Brain pericyte (primary cell): ENCODE measurements at regions not wholly inside any gene's neighbourhood (a gene's known extent, or its start where the extent isn't known, plus 50 kb on each side); places are given as distances from the start of the nearest gene placed in this dataset.

Experiments
- DNase-seq: peaks from one replicate; pipeline ENCODE4 v3.0.0-alpha.2; 2012; ENCODE audit warnings: low read depth, low spot score

DNA sequence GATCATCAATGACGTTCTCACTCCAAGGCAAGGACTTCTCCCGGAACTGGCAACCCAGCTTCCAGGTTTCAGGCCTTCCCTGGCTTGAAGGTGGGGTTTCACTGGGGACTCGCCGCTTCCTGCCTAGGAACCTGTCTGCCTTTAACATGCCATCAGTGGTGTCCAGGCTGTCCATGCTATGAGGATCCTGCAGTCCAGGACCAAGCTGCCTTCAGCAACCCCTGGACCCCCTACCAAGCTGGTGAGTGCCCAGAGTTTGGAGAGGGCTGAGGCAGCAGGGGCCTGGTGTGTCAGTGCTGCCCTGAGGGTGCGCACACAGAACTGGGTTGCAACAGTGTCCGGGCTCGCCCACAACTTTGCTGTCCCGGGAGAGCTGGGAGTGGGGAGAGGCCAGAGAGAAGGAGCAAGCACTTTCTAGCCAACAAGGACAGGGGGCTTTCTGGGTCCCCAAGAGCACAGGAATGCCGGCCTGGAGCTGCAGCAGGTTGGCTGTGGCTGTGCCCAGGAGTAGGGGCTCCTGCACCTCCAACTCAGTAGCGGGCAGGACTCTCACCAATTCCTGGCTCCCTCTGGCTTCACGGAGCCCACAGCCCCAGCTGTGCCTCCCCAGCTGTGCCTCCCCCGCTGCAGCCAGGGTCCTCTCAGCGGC lies 1563.2 kb upstream of the MIR17HG start:
- no peak for DNase-seq

DNA sequence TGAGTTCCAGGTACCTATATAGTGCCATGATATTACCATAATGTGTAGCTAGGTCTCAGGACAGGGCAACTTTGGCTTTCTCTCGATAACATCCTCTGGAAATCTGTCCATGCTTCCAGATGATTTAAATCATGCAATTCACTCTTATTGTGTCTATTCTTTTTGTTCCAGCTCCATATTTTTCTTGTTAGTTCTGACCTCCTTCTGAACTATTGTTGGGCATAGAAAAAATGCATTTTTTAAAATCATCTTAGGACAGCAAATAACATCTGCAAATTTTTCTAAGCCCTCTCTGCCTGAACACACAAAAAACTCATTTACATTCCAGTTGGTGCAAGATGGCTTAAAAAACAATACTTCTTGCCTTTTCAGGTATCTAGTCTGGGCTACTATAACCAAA lies 1561.0 kb upstream of the MIR17HG start:
- DNase-seq, result no peak

DNA sequence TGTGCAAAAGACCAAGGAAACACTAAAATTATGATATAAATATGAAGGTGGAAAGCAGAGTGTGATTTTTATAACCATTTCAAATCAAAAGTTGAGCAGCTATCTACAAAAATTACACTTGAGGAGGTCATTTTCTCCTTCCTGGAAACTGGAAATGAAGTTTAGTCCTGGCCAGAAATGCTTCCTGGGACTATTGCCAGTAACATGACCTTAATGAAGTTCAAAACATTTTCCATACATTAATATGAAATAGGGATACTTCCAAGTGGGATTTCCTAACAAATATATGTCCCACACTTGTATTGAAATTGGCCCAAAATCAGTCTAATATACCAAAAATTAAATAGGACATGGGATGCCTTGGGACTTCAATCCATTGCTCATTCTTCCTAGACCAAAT lies 1556.8 kb upstream of the MIR17HG start:
- DNase-seq, result no peak

DNA sequence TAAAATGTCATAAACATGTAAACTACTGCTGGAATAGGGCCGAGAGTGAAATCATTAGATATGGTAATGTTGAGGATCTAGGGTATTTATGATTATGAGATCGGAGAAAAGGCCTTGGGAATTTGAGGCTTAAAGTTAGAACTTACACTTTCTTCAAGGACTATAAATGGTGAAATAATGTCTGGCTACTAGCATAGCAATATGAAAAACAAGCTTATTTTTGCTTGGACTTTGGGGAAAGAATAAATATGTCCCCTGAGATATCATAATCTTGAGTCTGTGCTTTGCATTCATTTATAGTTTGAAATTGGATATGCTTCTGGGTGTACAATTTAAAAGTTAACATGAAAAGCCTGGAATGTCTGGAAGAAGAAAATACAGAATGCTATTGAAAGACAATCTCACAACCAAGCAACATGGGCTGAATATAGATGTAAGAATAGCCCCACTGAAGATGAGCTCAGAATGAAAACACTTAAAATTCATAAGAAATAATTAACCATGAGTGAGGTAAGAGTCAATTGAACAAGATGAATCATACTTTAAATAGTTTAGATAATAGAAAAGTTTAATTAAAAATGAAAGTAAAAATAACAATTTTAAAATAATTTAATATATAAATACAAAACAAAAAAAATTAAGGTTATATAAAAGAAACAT lies 1555.4 kb upstream of the MIR17HG start:
- no peak for DNase-seq

DNA sequence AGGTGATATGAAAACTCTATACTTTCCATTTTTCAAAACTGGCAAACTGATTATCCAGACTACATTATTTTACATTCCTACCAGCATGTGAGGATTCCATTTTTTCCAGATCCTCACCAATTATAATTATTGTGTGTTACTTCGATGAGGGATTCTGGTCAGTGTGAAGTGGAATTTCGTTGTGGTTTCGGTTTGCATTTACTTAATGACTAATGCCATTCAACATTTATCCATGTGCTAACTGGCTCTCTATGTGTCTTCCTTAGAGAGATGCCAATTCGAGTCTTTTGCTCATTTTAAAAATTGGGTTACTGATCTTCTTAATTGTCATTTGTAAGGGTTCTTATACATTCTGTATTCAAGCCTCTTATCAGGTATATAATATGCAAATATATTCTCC lies 1551.3 kb upstream of the MIR17HG start:
- no peak for DNase-seq

DNA sequence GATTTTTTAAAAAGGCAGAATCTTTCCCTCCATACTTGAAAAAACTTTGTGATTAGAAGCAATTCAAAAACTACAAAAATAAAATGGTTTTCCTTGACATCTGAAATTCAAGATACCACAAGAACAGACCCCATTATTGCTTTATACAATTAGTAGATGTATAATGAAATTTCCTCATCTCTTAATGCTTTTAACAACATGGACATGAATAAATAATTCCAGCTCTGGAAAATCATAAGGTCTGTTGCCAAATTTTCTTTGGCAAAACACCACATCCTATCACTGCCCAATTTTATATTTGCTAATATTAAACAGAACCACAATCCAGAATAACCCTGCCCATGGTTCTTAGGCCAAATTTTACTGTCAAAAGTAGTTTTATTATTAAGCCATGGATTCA lies 1543.6 kb upstream of the MIR17HG start:
- DNase-seq, result no peak

DNA sequence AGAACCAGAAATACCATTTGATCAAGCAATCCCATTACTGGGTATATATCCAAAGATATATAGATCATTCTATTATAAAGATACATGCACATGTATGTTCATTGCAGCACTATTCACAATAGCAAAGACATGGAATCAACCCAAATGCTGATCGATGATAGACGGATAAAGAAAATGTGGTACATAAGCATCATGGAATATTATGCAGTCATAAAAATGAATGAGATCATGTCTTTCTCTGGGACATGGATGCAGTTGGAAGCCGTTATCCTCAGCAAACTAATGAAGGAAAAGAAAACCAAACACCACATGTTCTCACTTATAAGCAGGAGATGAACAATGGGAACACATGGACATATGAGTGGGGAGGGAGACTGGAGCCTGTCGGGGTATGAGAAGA lies 1540.9 kb upstream of the MIR17HG start:
- no peak for DNase-seq

DNA sequence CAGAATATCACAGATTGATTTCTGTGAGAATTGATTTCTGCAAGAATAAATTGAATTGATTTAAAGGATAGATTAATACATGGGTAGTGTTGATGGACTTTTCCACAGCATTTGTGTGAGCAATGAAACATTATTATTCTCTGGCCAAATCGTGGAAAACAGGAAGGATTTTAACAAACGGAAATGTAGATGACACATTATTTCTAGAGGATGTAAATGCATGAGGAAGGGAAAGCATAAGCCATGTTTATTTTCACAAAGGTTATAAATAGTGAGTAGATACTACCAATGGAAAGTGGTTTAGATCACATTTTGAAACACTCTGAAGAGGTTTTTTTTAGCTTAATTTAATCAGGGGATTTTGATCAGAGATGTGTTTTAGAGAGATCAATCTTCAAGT lies 1534.6 kb upstream of the MIR17HG start:
- DNase-seq, result no peak

DNA sequence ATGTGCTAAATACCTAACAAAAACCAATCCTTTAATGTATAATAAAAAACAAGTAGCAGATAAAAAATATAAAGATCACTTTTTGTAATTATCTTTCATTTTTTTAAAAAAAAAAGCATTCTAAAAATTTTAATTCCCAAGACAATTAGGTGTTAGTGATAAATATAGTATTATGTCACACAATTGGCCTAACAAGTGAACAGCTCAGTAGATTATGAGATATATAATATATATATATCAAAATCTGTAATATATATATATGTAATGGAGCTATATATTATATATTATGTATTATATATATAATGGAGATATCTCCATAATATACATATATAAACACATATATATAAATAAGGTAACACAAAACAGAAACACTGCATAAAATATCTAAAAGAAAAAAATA lies 1531.1 kb upstream of the MIR17HG start:
- DNase-seq, result no peak

DNA sequence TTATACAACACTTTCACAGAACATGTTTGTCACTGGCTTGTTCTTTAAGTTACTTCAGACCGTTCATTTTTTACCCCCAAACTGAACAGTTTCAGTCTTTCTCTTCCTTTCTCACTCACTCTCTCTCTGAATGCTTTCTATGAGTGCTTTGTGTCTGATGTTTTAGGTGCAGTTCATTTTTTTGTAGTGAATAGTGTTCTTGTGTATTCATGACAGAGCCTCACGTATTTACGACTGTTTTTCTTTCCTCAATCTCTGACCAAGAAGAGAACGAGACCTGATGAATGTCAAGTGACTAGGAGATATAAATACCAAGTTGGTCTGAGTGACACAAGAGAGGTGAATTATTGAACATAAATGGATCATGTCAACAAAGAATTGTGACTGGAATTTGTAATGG lies 1525.0 kb upstream of the MIR17HG start:
- no peak for DNase-seq

DNA sequence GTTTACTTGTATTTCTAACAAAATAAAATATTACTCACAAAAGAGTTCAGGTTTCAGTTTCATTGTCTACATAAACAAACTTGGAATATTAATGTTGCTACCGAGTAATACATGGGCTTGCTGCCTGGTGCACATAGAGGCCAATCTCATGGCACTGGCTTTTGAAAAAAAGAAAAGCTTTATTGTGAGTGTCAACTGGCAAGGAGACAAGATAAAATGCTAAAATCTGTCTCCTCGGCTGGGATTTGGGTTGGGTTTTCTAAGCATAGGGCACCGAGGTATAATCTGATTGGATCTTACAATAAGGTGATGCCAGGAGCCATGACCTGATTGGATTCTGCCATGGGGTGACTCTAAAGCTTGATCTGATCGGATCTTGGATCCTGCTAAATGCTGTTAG lies 1519.9 kb upstream of the MIR17HG start:
- DNase-seq, result no peak

DNA sequence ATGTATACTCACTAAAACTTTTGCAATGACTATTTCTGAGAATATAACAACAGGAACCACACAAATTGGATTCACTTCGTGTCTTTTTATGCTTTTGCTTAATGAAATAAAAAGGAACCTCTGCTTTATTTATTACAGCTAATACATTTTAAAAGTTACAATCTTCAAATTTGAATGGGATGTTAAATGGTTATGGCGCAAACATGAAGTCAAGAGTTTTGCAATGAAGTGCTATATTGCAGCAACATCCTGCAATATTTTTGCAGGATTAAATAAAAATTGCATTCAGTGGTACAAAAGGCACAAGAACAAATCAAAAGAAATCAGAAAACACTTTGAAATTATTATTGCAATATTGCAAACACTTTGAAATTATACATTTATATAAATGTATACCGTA lies 1519.0 kb upstream of the MIR17HG start:
- no peak for DNase-seq

DNA sequence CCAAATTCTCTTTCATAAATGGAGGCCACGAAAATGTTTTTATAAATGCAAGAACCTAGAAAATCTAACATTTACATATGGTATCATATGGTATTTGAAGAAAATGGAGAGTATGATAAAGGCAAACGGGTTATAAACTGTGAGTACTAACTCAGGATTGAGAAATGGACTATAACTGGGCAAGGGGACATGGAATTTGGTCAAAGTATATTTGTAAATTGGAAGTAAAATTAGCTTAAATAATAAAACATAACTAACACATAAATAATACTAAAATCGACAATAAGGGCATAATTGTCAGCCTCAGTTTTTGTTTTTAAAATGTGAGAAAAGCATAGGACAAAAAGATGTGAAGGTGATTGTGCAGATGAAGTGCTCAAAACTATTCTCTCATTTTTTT lies 1516.3 kb upstream of the MIR17HG start:
- no peak for DNase-seq

DNA sequence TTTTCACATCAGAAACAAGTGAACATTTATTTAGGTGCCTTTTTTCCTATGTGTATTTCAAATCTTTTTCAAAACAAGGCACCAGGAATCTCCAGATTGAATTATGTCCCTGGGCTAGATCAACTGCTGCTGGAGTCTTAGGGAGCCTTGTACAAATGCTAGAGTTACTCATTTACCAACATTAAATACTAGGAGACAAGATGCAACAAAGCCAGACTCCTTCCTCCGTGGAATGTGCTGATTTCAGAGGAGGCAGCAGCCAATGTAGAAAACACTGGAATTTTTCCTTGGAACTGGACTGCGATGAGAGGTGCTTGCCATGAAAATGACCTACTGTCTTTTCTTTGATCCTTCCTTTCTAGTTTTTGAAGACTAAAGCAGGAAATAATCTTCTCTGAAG lies 1514.7 kb upstream of the MIR17HG start:
- DNase-seq, result no peak

DNA sequence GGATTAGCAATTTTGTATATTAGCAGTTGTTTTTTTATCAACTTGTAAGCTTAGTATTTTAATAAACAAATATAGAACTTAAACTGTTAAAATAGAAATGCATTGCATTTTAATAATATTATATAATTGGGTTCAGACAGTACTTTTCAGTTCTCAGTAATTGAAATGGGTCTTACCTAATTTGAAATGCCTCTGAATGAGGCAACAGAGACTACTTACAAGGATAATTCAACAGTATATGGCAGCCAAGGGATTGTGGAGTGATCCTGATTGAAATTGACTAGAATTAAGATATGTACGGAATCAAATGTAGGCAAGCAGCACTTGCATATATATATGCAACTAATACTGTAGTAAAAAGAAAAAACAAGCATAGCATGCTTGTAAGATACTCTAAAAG lies 1503.9 kb upstream of the MIR17HG start:
- no peak for DNase-seq

DNA sequence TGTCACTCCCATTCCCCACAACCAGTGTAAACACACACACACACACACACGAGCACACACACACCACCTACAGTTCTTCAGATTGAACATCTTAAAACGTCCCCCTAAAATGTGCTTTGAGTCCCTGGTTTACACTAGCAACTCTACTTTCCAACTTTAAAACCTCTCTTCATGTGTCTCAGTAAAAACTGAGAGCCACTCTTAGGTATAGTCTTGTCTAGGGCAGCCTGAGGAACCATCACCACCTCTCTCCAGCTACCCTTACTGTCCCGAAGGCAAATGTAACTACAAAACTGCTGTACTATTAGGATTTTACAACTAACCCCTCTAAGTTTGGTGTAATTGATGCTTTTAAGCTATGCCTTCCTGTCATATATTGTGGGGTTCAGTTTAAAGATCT lies 1501.6 kb upstream of the MIR17HG start:
- DNase-seq, result no peak

DNA sequence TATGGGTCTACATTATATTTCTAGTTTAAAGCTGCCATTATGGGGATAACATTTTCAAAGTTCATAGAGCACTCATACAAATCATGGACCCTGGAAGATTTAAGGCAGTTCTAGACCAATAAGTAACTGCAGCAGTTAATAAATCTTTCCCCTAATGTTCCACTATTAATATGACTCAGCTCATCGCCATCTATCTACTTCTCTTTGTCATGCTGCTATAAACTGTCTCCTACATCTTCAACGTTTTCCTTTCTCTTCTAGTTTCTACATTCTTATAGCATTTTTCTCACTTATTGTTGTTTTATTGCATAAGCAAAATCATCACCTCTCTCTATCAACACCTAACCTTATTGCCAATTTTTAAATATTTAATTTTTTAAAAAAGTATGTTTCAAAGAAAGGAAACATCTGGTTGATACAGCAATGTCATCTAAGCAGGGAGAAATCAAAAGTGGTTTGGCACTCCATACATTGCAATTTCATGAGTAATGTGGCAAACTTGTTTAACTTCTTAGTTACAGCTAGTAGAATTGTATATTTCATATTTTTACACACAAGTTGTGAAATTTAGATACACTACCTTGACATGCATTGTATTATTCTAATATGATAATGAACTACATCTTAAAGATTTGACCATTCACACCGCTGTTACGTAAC lies 1500.4 kb upstream of the MIR17HG start:
- DNase-seq, result no peak

DNA sequence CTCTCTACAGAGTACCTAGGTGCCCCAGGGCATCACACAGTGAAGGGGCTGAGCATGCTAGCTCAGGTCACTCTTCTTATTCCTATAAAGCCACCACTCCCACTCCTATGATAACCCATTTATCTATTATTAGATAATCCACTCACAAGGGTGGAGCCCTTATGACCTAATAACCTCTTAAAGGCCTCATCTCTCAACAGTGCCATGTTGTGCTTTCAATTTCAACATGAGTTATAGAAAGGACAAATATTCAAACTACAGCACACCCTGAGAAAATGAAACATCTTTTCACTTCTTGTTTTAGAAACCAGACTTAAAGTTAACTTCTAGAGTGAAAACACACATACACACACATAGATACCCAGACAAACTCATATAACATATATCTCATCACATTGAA lies 1494.9 kb upstream of the MIR17HG start:
- DNase-seq, result no peak

DNA sequence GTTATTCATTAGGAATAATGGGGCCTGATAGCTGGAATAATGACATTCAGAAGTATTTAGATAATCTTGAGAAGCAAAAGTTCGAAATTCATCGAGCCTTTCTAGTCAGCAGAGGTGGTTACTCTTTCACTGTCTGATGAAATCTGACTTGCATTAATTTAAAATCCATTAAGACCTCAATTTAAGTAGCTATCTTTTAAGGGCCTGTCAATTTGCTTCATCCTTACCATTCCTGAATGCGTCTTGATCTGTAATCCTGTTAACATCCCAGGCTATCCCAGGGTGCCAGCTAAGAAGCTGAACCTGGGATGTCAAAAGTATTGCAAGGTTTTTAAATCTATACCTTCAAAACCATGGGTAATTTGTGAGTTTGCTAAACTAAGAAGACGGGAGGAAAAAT lies 1491.0 kb upstream of the MIR17HG start:
- DNase-seq, result no peak

DNA sequence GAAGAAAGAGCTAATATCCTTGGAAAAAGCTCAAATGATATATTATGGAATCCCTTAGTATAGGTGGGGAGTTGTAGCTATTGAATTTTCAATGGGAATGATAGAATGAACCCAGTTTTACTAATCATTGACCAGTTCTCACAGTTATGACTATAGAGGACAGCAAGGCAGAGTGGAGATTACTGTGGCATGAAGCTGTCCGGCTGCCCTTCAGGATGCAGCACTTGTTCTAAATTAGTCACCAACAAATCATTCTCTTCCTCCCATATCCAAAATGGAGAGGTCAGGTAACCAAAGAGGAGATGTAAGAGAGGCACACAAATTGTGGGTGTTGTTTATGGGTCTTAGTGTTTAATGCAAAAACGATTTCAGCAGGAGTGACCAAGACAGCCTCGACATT lies 1490.0 kb upstream of the MIR17HG start:
- no peak for DNase-seq

DNA sequence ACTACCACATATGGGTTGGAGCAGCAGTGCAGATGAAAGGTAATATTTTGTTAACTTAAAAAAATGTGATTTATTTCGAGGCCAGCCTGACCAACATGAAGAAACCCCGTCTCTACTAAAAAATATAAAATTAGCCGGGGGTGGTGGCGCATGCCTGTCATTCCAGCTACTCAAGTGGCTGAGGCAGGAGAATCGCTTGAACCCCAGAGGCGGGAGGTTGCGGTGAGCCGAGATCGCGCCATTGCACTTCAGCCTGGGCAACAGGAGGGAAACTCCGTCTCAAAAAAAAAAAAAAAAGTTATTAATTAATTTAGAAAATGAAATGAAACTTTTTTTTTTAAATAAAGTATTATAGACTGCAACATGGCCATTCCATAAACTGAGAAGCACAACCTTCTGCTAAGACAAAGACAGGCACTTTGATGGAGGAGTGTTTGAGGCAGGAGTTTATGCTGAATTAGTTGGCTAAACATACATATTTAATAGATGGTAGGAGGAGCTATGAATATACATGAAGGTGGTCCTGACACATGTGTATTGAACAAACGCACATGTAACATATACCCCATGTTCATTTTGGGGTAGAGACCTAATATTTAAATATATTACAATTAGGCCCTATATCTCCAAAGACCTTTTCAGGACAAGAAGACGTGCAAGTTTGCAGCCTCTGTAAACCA lies 1485.3 kb upstream of the MIR17HG start:
- no peak for DNase-seq

DNA sequence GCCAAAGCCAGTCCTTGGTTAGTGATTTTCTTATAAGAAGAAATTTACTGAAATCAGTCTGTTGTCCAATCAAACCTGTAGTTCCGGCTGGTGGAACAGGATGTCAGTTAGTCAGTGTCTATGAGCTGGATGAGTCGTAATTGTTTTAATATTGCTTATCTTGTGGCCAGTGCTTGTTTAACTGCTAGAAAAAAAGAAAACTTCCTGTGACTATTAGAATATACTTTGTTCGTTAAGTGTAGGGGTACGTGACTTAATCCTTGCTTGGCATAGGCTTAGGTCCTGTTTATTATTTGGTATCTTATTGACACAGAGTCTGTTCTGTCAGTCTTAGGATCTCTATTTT lies 1484.8 kb upstream of the MIR17HG start:
- DNase-seq, result no peak
